HT1080 (cell line): ENCODE measurements at regions not wholly inside any gene's neighbourhood (a gene's known extent, or its start where the extent isn't known, plus 50 kb on each side); places are given as distances from the start of the nearest gene placed in this dataset.

Source experiments
- DNase-seq: peaks from one replicate; pipeline ENCODE4 v3.0.0-alpha.2; 2015; ENCODE audit warnings: low read depth

DNA sequence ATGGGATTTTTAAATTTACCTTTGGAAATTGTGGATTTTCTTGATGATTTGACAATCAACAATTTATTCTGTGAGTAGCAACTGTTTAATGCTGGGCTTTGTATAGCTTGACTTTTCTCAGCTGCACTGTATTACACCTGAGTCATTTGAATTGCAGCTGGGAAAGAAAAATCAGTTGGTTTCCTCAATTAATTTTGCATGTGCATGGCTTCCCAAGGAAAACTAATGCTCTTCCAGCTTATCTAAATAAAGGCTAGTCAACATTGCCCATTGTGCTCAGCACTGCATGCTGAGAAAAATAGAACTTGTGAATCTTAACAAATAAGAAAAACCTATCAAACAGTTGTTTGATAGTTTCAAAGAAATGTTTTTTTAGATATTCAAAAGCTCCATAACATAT is 268.3 kb upstream of the CDH20 start:
- DNase-seq: no peak

DNA sequence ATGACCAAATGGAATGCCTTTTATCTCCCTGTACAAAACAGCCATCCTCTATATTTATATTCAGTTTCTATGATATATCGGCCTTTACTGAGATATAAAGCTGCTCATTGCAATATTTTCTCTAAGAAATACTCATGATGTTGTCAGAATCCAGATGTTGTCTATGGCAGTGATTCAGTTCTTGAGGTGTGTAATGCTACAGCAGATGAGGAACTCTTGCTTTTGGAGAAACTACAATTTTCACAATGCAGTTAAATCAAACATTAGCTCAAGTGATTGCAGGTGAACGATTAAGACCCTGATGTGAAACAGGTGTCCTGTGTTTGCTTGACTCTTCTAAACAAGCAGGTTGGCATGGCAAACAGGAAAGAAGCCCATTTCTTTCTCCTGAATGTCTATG is 256.2 kb upstream of the CDH20 start:
- DNase-seq: no peak

DNA sequence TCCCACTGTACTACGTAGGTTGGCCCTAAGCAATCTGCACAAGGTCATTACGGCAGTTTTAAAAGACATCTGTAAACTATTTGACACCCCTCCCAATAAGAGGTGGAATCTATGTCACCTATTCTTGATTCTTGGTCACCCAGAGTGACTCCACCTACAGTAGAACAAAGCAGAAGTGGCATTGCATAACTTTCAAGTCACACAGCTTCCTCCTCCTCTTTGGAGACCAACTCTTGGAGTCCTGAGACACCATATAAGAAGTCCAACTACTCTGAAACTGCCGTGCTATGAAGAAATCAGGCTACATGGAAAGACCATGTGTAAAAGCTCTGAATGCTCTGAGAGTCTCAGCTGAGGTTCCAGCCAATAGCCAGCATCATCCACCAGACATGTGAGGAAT is 253.5 kb upstream of the CDH20 start:
- DNase-seq: no peak

DNA sequence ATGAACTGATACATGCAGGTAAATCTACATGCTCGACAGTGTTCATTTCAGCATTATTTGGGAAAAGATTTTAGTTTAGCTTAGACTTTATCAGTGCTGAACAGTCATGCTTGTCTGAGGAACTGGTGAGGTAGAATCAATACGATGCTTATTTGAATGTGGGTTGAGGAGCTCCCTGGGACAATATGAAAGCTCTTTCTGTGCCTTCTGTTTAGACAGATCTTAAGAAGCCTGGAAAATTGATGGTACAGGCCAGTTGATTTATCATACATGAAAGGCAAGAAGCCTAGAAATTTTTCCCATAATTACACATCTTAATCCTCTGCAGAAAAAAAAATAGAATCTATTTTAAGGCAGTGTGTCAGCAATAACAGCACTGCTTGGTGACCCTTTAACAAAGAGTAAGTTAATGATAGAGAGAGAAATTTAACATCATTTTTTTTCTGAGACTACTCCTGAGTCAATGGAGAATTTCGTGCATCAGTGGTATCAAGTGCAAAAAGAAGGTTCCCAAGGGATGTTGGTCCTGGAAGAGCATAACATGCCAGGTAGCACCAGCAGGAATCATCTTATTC is 252.2 kb upstream of the CDH20 start:
- no peak for DNase-seq

DNA sequence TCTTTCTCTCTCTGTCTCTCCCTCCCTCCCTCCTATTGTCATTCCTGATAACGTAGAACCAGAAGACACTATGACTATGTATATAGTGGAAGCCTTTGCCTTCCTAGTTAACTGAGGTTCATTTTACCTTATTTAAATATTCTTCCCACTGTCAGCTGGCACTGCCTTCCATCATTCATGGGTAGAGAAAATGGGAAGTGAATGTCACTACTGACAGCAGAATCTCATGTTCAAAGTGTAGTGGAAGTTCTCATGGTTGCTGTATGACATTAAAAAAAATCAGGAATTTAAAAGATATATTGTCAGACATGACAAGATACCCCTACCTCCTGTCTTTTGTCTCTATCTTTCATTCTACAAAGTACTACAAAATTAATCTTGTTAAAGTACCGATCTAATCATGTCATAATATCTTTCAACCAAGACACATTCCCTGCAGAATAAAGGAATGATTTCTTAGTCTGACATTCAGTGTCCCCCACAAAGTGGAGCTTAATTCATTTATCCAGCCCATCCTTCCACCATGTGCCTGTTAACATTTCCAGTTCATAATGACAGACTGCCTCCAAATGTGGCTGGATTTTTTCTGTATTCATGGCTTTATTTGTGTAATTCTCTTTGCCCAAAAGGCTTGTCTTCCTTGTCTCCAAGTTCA is 250.1 kb upstream of the CDH20 start:
- DNase-seq: no peak

DNA sequence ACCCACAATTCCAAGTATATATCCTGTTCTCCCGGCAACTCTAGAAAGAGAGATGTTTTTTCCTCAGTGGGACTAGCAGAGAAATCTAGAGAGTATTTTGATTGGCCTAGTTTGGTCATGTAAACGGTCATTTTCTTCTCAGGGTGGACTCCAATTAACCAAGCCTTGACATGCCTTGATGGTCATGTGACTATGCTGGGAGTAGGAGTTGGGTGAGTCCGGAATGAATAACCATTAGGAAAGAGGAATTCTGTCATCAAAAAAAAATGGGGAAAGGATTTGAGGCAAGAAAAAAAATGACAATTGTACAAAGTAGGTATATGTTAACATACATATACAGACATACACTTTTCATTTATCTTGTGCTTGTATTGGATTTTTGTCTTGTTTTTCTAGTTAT is 248.2 kb upstream of the CDH20 start:
- no peak for DNase-seq

DNA sequence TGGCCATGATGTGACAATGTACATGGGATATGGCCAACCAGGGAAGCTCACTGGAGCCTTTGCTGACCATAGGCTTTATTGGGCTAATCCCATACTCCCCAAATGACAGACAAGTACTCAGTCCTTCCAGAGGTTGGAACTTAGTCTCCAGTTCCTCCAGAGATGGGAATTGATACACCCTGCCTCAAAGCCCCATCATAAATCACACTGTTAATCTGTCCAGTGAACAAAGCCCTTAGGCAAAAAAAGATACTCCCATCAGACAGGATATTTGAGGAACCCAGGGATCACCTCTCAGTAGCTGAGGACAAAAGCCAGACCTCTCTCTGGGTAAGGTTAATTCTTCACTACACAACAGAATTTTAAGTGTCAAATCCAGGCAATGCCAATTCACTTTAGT is 247.5 kb upstream of the CDH20 start:
- DNase-seq: no peak

DNA sequence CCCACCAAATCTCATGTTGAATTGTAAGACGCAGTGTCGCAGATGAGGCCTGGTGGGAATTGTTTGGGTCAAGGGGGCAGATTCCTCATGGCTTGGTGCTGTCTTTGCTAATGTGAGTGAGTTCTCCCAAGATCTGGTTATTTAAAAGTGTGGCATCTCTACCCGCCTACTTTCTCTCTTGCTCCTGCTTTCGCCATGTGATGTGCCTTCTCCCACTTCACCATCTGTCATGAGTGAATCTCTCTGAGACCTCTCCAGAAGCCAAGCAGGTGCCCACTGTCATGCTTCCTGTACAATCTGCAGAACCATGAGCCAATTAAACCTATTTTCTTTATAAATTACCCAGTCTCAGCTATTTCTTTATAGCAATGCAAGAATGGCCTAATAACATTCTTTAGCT is 246.6 kb upstream of the CDH20 start:
- no peak for DNase-seq

DNA sequence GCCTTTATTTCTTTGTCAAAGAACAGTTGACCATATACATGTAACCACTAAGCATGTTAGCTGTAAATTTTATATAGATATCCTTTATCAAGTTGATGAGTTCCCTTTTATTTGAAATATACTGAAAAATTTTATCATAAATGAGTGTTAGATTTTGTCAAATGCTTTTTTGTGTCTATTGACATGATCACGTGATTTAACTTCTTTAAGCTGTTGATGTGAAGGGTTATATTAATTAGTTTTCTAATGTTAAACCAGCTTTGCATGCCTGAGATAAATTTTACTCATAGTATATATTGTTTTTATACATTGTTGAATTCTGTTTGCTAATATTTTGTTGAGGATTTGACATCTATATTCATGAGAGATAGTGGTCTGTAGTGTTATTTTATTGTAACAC is 241.9 kb upstream of the CDH20 start:
- no peak for DNase-seq

DNA sequence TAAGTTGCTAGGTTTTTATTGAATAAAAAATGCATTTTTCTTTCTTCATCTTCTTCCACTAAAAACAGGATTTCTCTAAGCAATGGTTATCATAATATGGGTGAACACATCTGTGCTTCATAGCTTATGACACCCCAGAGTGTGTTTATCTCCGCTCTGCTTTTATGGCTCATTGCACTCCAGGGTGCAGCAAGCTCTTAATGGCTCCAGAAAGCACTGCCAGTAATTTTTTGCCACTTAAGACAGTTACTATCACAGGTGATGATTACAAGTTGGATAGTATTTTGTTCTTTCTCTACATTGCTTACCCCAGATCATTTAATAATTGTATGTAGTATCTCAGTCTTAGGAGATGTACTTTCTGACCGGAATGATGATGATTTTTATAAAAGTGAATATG is 239.3 kb upstream of the CDH20 start:
- DNase-seq: no peak

DNA sequence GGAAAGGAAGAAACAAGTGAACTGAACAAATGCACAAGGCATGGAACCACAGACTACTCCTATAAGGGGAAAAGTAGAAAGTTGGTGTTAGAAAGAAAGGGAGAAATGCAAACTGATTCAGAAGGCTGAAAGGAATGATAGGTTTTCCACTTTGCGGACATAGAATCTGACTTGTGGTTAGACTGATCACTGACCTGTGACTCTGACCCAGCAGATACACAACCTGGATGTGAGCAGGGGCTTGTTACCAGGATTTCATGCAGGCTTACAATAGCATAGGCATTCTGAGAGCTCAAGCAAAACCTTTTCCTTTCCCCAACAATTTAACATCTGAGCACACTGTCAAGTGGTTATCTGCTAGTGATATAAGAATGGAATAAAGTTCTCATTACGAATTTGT is 237.0 kb upstream of the CDH20 start:
- DNase-seq: no peak

DNA sequence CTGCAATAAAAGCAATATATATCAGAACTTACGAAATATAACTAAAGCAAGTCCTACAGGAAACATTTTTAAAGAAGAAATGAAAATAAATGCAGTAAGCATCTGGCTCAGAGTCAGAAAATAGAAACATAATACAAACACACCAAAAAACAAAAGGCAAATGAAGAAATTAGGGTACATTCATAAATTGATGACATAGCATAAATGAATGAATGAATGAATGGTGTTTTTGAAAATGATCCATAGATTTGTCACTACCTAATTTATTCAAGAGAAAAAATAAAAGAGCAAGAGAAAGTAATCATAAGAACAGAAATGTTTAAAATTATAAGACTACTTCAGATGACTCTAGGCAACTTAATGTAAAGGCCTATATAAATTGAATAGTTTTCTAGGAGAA is 226.1 kb upstream of the CDH20 start:
- no peak for DNase-seq

DNA sequence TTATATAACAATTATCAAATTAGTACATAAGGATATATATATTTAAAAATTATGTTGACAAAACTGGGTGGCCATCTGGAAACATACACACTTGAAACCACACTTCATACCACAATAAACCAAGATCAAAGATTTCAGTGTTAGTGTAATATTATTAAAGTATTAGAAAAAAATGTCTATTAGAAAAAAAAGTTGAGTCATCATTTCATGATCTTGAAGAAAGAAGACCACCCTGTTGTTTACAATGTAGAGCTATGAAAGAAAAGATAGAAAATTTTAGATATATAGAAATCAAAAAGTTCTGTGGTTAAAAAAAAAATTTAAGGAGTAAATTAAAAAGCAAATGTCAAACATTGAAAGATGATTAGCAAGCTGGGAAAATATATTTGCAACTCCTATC is 224.5 kb upstream of the CDH20 start:
- no peak for DNase-seq

DNA sequence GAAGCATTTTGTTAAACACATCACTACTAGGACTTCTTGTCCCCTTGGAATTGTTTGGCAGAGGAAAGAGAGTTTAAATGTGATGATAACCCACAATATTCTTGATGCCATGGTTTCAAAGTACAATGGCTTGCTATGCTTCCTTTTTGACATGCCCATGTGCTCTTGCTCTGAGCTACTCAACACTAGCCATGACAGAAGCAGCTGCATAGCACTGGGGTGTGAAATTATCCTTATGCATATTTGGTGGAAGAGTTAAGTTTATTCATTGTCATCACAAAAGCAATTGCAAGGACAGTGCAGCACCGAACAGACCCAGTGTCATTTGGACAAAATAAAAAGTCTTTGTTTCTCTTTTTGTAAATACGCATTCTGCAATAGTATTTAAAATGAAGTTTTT is 209.9 kb upstream of the CDH20 start:
- DNase-seq: no peak

DNA sequence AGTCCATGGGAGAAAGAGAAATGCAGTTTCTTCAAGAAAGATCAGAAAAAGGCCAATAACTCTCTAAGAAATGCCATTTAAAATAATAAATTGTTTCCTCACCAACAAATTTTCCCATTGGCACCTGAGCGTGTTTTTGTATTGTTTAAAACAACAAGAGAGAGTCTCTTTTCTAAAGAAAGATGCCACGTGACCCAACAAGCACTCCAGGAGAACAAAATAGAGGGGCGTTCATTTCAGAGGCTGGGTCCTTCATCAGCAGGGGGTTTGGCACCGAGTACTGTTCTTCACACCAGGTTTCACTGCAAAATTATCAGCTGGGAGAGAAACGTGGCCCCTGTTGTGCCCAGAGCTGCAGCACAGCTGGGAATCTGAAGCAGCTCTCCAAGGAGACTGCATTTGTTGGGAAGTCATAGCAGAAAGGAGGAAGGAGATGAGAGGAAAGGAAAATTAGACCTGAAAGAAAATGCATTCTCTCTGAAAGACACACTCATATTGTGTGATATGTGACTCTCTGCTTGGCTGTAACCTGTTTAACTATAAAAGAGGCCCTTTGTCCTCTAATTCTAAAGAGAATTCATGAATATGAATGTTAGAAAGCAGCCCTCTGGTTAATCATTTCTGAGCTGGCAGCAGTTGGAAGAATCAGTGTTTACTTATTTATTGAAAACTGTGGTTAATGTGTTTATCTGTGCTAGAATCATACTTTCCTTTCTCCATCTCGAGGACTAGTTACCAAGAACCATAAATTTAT is 205.3 kb upstream of the CDH20 start:
- DNase-seq: no peak

DNA sequence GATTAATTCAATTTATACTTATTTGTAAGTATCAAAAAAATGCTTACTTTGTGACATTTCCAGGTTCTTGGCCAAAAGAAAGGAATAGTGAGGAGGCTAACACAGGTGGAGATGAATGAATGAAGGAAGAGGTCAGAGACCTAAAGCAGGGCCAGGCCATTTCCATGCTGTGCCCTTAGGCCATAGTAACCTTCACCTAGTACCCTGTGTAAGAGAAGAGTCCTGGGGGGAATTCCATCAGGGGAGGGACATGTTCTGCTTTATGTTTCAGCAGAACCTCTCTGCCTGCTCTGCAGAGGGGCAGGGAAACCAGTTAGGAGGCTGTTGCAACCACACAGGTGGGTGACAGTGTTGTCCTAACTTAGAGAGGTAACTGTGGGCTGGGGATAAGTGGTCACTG is 204.2 kb upstream of the CDH20 start:
- no peak for DNase-seq

DNA sequence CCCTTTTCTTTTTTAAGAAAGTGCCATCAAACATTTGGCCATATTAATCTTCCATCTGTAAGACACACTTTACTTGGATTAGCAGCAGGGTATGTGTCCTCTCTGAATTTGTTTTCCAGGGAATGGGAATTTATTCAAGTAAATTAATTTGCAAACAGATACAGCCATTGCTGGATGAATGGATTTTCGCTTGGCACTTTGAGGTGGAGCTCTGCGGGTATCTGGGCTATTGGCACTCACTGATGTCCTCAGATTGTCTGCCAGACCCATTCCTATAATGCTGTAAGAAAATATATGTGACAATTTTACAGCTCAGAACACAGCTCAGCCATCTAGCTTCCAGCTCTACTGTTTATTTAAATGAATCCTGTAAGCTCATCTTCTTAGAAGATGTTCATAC is 201.2 kb upstream of the CDH20 start:
- no peak for DNase-seq

DNA sequence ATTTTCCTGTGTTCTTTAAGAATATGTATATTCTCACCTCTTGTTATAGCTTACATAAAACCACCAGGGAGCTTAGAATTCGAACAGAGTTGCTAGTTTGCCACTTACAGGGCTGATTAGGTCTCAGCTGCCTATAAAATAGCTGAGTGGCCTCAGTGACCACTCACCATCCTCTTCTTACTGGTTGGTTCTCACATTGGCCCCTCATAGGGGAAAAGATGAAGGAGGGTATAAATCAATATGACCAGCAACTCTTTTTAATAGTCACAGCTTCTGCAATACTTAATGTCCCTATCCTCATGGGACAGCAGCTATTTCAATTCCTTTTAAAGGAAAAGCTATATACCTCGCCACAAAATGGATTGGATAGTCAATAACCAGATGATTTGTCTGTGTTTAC is 199.4 kb upstream of the CDH20 start:
- DNase-seq: no peak

DNA sequence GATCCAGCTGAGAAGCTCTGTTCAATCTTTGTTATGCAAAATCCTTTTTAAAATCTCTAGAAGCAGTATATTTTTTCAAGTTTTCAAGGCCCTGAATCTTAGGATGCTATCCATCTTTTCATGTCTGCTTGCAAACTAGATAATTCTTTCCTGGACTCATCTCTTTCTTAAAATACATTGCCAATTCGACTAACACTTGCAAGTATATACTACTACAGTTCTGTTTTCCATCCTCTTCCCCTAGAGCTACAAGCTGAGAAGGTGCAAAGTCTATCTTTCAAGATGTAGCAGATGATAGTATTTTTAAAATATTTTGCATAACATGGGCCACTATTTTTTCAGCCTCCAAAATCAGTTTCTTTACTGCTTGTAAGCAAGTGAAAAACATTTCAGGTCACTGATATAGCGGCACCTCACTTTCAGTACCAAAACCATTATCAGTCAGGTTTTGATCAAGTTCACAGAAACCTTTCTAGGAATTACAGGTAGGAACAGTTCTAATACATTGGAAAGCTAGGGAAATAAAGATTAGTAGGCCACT is 196.4 kb upstream of the CDH20 start:
- no peak for DNase-seq

DNA sequence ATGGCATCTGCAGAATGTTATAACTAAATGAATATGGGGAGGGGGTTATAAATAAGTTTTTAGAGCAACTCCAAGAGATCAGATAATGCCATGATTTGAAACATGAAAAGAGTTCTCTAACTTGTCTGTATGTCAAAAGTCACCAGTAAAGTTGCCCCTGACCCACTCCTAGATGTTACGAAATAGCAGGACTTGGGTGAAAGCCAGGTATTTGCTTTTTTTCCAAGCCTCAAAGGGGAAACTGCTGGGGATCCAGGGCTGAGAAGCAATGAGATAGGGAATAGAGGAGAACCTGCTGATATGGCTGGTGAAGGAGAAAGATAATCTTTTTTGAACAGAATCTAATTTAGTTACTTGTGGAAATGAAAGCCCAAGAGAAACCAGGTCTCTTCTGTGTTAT is 191.5 kb upstream of the CDH20 start:
- no peak for DNase-seq

DNA sequence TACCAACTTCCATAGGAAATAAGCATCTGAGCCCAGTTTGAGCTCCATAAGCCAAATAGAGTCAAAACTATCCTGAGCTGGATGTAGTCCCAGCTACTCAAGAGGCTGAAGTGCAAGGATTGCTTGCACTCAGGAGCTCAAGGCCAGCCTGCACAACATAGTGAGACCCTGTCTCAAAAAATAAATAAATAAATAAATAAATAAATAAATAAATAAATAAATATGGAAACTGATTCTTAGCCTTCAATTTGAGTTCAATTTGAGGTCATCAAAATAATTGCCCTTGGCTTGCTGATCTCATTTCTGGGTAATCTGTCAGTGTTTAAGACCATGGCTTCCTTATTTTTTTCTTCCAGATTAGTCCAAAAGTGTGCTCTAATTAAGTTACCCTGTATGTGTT is 184.9 kb upstream of the CDH20 start:
- DNase-seq: no peak

DNA sequence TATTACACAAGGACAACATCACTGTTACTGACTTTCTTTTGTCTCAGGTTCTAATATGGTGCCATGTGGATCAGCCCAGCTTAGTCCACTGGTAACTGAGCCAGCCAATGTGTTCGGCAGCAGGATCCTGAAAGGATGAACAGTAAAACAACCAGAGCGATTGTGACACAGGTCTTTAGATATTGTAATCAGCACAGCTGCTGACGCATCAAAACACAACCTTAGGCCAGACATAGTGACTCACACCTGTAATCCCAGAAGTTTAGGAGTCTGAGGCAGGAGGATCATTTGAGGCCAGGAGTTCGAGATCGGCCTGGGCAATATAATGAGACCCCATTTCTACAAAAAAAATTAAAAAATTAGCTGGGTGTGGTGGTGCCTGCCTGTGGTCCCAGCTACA is 183.4 kb upstream of the CDH20 start:
- peak; percentile 13 for DNase-seq

DNA sequence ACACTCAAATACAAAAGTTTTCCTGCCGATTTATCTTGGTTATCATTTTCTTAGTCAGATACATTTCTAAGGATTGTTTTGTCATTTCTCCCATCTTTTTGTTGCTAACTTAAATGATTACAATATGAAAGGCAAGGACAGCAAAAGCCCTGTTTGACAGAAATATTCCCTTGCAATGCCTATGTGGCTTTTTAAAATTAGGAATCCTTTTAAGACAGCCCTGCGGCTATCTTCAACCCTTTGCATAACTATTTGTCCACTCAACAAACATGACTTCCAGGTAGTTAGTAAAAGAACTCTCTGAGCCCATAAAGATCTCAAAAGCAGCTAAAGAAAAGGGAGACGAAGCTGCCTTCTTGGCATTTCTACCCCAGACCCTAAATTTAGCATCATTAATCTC is 179.7 kb upstream of the CDH20 start:
- no peak for DNase-seq
